Esophagus muscularis mucosa (tissue), 4 donors: ENCODE measurements at regions not wholly inside any gene's neighbourhood (a gene's known extent, or its start where the extent isn't known, plus 50 kb on each side); places are given as distances from the start of the nearest gene placed in this dataset.

Experiments used
- CTCF ChIP-seq, 3 experiments: fragments of 200-600 bp in 2 of 3; fragments of 450-650 bp in 1 of 3; sonication (generic) in 2 of 3; IDR thresholded peaks; one replicate each; pipeline ENCODE4 v1.5.1; 2017 to 2019; ENCODE audit warnings: antibody characterized with exemption in 3 of 3, mild to moderate bottlenecking in 2 of 3, moderate library complexity in 1 of 3
- EP300 ChIP-seq: sonication (generic); formaldehyde crosslinking; IDR thresholded peaks from one replicate; pipeline ENCODE4 v1.6.1; 2017; ENCODE audit warnings: antibody characterized with exemption
- POLR2A ChIP-seq: fragments of 450-650 bp; IDR thresholded peaks from one replicate; pipeline ENCODE4 v1.6.1; 2017; ENCODE audit warnings: antibody characterized with exemption, moderate library complexity, mild to moderate bottlenecking, low read depth
- POLR2AphosphoS5 ChIP-seq, 2 donors: sonication (generic); formaldehyde crosslinking; IDR thresholded peaks; one replicate each; pipeline ENCODE4 v1.6.1; 2017; ENCODE audit warnings: antibody characterized with exemption in 2 of 2

- TF ChIP-seq CTCF (IDR thresholded peaks at IDR 0.05): no peak
- TF ChIP-seq EP300: no peak
- no peak for TF ChIP-seq POLR2A
- TF ChIP-seq POLR2AphosphoS5 (IDR thresholded peaks at IDR 0.05): no peak
These were observed 456.6 kb upstream of the ACVR2A start for GRCh38 chr2:147388217-147388616.
